ENCODE measurements at regions not wholly inside any gene's neighbourhood (a gene's known extent, or its start where the extent isn't known, plus 50 kb on each side); places are given as distances from the start of the nearest gene placed in this dataset.

- no peak for TF ChIP-seq ZNF121 (tag by site-specific recombination; IDR thresholded peaks at IDR 0.05)
- TF ChIP-seq ZNF549 (tag by site-specific recombination; IDR thresholded peaks at IDR 0.05) = no peak
- no peak for TF ChIP-seq ZNF664 (tag by site-specific recombination; IDR thresholded peaks at IDR 0.05)
- TF ChIP-seq HOXA7 (CRISPR knock-in tag; IDR thresholded peaks at IDR 0.05; ENCODE audit: borderline replicate concordance) = no peak
- TF ChIP-seq CTCF (tag by site-specific recombination; IDR thresholded peaks at IDR 0.05) = no peak
- no peak for TF ChIP-seq KLF16 (tag by site-specific recombination; IDR thresholded peaks at IDR 0.05)
- no peak for TF ChIP-seq ZNF792 (tag by site-specific recombination; IDR thresholded peaks at IDR 0.05)
- TF ChIP-seq ZBTB49 (tag by site-specific recombination; IDR thresholded peaks at IDR 0.05; ENCODE audit: low read depth) = no peak
- TF ChIP-seq SCRT1 (tag by site-specific recombination; IDR thresholded peaks at IDR 0.05; ENCODE audit: borderline replicate concordance) = no peak
- TF ChIP-seq ZNF561 (tag by site-specific recombination; IDR thresholded peaks at IDR 0.05; ENCODE audit: borderline replicate concordance) = no peak
- no peak for TF ChIP-seq ZNF692 (tag by site-specific recombination; IDR thresholded peaks at IDR 0.05)
Measured at GRCh38 chr16:17768257-17768656, 297.5 kb upstream of the XYLT1 start.
